DOHH2 (cell line): ENCODE measurements at regions not wholly inside any gene's neighbourhood (a gene's known extent, or its start where the extent isn't known, plus 50 kb on each side); places are given as distances from the start of the nearest gene placed in this dataset.

Source experiments
- EZH2phosphoT487 ChIP-seq: fragments of 200-600 bp; sonication (generic); IDR thresholded peaks from 2 replicates; pipeline ENCODE4 v1.6.1; 2017; ENCODE audit warnings: borderline replicate concordance, mild to moderate bottlenecking, antibody characterized with exemption, low read length, moderate library complexity, mixed read lengths
- TF ChIP-seq, protein P1 (sequence below): fragments of 200-600 bp; sonication (generic); IDR thresholded peaks from one replicate; pipeline ENCODE4 v1.5.1; 2014; ENCODE audit warnings: antibody characterized with exemption, mild to moderate bottlenecking, low read depth, low read length; ENCODE audit not compliant: poor library complexity, severe bottlenecking

DNA sequence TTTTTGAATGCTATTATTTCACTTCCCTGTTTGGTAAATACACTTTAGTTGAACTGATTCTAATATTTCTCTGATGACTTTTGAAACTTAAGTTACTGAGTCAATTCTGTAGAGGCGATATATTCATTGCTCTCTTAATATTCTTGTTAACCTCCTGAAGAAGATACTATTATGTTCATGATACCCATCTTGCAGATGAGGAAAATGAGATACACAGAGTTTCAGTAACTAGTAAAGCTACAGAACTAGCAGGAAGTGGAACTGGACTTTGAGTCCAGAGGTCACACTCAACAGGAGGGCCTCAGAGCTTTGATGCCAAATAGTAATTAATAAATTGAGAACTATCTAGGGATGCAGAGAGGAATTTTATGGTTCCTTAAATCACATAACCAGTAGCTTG lies 70.0 kb downstream of the PCDH7 start:
- TF ChIP-seq, protein P1, sequence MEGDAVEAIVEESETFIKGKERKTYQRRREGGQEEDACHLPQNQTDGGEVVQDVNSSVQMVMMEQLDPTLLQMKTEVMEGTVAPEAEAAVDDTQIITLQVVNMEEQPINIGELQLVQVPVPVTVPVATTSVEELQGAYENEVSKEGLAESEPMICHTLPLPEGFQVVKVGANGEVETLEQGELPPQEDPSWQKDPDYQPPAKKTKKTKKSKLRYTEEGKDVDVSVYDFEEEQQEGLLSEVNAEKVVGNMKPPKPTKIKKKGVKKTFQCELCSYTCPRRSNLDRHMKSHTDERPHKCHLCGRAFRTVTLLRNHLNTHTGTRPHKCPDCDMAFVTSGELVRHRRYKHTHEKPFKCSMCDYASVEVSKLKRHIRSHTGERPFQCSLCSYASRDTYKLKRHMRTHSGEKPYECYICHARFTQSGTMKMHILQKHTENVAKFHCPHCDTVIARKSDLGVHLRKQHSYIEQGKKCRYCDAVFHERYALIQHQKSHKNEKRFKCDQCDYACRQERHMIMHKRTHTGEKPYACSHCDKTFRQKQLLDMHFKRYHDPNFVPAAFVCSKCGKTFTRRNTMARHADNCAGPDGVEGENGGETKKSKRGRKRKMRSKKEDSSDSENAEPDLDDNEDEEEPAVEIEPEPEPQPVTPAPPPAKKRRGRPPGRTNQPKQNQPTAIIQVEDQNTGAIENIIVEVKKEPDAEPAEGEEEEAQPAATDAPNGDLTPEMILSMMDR, result no peak
- no peak for TF ChIP-seq EZH2phosphoT487
